ENCODE measurements at regions not wholly inside any gene's neighbourhood (a gene's known extent, or its start where the extent isn't known, plus 50 kb on each side); places are given as distances from the start of the nearest gene placed in this dataset.

GRCh38 chr4:181674315-181674875 lies 568.8 kb upstream of the TENM3 start:
- TF ChIP-seq CREM (IDR thresholded peaks at IDR 0.05; ENCODE audit: low read depth) (no peak), CTCF (IDR thresholded peaks at IDR 0.05 in 2 of 3, conservative IDR thresholded peaks at IDR 0.05 in 1 of 3; ENCODE audit: control insufficient read depth in 2 of 3, extremely low read depth in 1 of 3, insufficient read depth in 1 of 3, low read depth in 3 of 3, low read length in 3 of 3) (no peak), NR2C2 (IDR thresholded peaks at IDR 0.05; ENCODE audit: borderline replicate concordance, control insufficient read depth, insufficient read length, low read depth) (no peak), RAD21 (IDR thresholded peaks at IDR 0.05; ENCODE audit: insufficient read depth, low read depth, low read length) (no peak), ZNF24 (IDR thresholded peaks at IDR 0.05) (no peak), TCF7 (IDR thresholded peaks at IDR 0.05; ENCODE audit: borderline replicate concordance) (no peak), MTA3 (IDR thresholded peaks at IDR 0.05; ENCODE audit: borderline replicate concordance, low read length) (no peak), YY1 (IDR thresholded peaks at IDR 0.05; ENCODE audit: low read depth, low read length) (no peak), RBBP5 (conservative IDR thresholded peaks at IDR 0.05) (no peak), EP300 (IDR thresholded peaks at IDR 0.05; ENCODE audit: borderline replicate concordance in 1 of 2, control insufficient read depth in 1 of 2, low read depth in 2 of 2, low read length in 2 of 2) (no peak), STAT3 (IDR thresholded peaks at IDR 0.05; ENCODE audit: low read depth, low read length) (no peak), BCLAF1 (IDR thresholded peaks at IDR 0.05) (no peak), ZNF687 (IDR thresholded peaks at IDR 0.05) (no peak)

All from GM12878 (cell line).